ENCODE measurements at regions not wholly inside any gene's neighbourhood (a gene's known extent, or its start where the extent isn't known, plus 50 kb on each side); places are given as distances from the start of the nearest gene placed in this dataset.
"Not testable (repeated sequence)": the region's sequence is repeated elsewhere in the genome, so short reads cannot be mapped to it uniquely, and the experiment has no call there.

DNA sequence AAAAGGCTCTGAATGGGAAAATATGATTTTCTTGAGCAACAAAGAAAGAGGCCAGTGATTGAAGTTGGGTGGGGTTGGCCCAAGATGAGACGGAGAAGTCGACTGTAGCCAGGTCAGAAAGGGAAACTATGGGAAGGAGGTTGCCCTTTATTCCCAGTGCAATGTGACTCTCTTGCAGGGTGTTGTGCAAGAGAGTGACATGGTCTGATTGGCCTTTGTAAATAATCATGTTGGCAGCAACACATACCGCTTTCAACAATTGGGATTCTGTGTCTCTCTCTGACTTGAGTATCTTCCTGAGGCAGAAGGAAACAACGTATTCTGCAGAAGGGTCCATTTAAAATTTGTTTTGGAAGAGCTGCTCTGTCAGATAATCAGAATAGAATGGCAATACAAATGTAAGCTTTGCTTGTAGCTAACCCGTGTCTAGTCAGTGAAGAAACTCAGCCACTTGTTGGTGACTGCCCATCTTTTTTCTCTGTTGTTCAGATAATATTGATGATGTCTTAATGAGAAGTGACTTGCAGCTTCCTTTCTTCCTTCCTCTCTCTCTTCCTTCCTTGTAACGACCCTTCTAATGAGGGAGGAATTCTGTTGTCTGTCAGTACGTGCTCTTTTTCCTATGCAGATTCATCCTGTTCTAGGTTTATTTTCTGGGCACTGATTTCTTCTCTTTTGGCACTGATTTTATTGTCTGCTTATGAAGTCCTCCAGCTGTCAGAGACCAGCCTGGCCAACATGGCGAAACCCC, 311.0 kb upstream of the FAM98A start:
- DNase-seq, result no peak

DNA sequence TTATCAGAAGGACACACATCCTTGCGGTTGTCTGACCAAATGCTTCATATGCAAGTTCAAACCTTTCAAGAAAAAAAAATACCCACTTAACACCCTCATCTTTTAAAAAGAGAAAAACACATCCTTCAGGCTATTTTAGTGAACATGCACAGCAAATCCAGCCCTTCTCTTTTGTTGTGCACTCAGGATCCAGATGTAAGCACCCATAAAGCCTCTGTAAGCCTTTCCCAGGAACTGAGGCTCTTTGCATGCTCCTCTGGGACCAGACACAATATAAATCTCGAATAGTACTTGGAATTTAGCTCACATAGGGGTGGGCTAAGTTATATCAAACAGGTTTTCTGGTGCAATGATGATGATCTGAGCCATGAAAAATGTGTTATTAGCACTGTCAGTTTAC, 308.8 kb upstream of the FAM98A start:
- no peak for DNase-seq

DNA sequence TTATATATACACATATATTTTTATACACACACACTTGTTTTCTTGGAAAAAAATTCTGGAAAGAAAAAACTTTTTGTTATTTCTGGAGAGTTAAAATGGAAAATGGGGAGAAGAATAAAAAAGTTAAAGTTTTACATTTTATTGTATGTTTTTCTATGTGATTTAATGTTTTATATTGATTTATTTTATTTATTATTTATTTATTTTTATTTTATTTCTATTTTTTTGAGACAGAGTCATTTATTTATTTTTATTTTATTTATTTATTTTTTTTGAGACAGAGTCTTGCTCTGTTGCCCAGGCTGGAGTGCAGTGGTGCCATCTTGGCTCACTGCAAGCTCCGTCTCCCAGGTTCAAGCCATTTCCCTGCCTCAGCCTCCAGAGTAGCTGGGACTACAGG, 307.0 kb upstream of the FAM98A start:
- not testable (repeated sequence) for DNase-seq

DNA sequence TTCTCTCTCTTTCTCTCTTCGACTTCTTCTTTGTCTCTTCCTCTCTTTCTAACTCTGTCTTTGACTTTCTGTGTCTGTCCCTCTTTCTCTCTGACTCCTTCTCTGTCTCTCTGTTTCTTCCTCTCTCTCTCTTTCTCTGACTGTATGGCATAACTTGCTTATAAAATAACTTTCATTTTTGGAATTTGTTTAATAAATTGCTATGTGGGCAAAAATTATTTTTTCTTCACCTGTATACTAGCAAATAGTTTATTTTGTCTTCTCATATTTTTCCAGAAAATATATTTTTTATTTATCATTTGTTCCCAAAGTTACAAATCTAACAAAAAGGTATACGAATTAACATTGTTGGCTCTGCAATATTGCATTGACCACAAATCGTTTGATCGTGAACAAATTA, 305.7 kb upstream of the FAM98A start:
- DNase-seq, result no peak

DNA sequence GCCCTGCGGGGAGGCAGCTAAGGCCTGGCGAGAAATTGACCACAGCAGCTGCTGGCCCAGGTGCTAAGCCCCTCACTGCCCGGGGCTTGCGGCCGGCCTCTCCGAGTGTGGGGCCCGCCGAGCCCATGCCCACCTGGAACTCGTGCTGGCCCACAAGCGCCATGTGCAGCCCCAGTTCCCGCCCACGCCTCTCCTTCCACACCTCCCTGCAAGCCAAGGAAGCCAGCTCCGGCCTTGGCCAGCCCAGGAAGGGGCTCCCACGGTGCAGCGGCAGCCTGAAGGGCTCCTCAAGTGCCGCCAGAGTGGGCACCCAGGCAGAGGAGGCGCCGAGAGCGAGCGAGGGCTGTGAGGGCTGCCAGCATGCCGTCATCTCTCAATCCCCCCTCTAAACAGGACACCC, 304.6 kb upstream of the FAM98A start:
- DNase-seq, result no peak

DNA sequence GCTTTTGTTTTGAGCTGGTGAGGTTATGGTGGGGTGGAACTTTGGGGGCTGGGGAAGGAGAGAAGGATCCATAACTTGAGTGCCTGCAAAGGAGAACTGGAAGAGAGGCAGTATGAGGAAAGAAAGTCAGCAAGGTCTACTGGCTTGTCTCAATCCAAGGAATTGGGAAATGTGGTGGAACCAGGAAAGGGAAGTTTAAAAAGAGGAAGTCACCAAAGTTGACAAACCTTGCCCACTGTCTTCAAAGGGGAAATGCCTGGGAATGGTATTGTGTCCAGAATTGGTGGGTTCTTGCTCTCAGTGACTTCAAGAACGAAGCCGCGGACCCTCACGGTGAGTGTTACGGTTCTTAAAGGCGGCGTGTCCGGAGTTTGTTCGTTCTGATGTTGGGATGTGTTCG, 304.1 kb upstream of the FAM98A start:
- DNase-seq, result no peak

DNA sequence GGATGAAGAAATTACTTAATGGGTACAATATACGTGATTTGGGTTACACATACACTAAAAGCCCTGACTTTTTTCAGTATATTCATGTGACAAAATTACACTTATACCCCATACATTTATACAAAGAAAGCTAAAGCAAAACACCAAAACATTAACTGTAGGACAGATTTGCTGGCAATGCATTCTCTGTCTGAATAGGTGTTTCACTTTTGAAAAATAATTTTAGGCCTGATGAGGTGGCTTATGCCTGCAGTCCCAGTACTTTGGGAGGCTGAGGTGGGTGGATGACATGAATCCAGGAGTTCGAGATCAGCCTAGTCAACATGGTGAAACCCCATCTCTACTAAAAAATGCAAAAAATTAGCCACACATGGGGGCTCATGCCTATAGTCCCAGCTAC, 301.5 kb upstream of the FAM98A start:
- no peak for DNase-seq

DNA sequence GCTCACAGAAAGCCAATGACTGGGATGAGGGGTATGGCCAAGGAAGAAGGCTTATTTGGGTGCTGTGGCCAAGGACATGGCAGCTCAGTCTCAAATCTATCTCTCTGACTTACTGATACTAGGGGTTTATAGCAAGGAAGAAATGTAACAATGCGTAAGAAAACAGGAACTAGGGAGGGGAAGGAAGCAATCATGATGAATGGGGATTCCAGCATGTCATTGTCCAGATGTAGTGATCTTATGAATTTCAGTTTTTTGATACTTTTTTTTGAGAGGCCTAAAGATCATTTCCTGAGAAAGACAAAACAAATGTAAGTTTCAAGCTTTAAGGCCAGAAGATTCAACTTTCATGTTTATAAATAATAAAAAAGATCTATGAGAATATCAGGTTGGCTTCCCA, 298.6 kb upstream of the FAM98A start:
- no peak for DNase-seq

DNA sequence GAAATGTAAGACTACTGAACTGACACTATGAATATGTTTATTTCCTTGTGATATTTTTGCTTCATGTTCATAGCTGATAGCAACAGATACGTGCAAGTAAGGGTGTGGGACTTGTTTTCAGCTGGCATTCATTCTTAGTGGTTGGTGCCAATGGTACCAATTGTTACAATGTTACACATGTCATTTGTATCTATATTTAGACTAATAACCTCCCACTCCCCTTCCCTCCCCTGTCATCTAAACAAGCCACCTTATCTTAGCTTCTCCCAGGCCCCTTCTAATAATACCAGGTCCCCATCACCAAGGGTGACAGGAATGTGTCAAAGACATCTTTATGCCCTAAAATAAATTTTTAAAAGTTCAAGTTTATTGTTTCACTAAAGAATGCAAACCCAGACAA, 294.7 kb upstream of the FAM98A start:
- no peak for DNase-seq

DNA sequence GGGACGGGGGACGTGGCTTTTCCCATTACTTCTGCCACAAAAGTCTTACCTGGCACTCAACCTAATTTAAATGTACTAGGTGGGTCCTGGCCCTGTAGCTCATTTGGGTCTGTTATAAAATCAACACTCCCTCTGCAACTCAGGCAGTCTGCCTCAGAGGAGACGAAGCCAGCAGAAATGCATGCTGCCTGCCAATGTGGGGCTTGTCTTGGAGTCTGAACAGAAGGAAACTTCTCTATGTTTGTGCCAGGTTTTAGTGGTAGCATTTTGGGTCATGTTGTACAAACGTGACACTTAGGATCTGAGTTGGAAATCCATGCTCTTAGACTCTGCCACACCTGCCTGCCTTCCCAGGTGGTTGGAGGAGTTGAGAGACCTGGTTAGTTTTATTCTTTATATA, 292.5 kb upstream of the FAM98A start:
- no peak for DNase-seq

DNA sequence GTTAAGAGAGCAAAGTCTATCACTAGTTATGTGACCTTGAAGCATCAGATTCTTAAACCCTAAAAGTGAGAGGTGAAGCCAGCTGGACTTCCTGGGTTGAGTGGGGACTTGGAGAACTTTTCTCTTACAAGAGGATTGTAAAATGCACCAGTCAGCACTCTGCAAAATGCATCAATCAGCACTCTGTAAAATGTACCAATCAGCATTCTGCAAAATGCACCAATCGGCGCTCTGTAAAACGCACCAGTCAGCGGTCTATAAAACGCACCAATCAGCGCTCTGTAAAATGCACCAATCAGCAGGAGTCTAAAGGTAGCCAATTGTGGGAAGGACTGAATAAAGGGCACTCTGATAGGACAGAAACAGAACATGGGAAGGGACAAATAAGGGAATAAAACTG, 291.6 kb upstream of the FAM98A start:
- no peak for DNase-seq

DNA sequence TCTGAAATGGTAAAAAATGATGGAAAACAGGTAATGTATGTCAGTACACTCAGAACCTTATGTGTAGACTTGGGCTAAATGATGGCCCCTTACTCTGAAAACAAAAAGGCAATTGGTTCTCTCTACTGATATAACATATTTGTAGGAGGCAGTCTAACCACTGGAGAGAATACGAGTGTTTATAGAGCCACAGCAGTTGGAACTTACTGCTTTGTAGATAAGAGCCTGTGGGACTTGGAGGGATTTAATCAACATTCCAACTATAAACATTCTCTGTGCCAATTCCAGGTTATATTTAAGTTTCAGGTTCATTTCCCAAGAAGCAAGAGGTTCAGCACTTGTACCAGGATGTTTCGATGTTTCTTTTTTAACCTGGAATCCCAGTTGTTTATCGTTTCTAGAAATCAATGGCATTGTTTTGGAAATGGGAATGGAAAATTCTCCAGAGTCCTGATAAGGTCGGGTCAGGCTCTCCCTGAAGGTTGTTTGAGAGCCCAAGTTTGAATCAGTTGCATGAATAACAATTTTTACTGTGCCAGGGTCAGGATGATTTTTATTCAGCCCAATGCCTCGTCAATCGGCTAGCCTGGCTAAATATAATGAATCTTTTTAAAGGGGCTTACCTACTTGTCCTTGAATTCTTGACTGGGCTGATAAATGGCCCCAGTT, 278.4 kb upstream of the FAM98A start:
- no peak for DNase-seq

DNA sequence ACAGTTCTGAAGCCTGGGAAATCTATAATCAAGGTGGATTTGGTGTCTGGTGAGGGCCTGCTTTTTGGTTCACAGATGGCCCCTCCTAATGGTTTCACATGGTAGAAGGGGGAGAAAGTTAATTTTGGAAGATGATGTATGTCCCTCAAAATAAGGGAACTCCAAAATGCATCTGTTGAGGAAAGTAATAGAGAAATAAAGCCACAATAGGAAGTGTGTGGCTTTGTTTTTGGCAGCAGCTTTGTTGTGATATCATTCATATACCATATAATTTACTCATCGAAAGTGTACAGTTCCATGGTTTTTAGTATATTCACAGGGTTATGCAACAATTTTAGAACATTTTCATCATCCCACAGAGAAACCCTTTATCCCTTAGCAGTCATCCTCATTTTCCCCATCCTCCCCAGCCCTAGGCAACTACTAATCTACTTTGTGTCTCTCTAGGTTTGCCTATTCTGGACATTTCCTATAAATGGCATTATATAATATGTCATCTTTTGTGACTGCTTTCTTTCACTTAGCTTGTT, 274.0 kb upstream of the FAM98A start:
- no peak for DNase-seq

DNA sequence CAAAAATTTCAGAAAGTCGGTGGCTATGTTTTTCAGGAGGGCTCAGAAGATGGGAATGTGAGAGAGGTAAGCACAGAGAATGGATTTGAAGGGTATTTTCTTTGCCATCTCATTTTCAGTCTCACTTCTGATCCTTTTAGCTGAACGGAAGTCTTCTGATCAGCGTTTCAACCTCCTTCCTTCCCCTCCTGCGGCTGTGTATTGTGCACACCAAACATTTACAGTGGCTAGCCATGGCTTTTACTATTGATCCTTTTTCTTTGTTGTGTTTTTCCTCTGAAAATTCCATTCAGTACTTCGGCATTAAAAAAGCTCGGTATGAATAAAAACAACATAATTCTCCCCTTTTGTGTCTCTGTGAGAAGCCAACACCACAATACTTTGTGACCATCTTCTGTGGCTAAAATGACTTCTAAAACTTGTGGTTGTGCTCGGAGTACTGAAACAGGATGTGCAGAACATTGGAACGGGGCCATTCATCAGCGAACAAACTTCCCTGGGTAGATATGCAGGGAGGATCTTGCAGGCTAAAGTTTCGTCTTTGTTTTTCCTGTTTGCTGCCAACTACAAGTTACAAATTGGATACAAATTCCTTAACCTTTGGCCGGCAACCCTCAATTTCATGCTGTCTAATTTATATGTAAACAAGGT, 260.8 kb upstream of the FAM98A start:
- no peak for DNase-seq

DNA sequence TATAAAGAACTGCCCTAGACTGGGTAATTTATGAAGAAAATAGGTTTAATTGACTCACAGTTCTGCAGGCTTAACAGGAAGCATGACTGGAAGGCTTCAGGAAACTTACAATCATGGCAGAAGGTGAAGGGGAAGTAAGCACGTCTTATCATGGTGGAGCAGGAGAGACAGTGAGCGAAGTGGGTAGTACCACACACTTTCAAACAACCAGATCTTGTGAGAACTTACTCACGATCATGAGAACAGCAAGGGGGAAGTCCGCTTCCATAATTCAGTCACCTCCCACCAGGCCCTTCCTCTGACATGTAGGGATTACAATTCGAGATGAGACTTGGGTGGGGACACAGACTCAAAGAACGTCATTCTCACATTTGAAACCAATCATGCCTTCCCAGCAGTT, 260.1 kb upstream of the FAM98A start:
- no peak for DNase-seq

DNA sequence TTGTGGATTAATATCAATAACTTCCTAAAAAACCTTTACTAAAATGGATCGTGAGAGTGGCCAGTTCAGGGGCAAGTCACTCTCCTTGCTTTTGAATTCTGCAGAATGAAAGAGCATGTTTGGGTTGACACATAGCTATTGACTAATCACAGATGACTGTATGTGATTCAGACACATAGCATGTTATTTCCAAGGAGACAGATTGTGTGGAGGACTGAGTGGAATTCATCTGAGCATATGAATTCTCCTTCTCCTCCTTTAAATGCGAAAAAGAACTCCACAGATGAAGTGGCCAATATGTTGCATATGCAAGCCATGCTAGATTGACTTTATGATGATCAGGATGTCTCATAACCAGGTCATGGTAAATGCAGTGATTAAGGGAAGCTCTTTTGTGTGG, 249.4 kb upstream of the FAM98A start:
- DNase-seq, result peak; percentile 22

DNA sequence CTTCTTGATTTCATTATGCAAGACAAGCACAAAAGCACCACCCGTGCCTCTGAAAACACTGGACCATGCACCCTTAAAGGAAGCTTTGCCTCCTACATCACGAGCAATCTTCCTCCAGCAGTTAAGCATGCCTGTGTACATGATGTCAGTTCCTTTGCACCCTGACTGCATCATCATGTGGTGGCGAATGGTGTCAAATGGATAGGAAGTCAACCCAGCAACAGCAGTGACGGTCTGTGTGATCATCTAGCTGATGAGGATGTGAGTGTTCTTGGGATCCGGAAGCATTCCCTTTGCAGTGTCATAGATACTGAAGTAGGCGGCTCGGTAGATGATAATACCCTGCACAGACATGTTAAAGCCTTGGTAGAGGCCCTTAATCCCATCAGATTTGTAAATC, 240.7 kb upstream of the FAM98A start:
- no peak for DNase-seq

DNA sequence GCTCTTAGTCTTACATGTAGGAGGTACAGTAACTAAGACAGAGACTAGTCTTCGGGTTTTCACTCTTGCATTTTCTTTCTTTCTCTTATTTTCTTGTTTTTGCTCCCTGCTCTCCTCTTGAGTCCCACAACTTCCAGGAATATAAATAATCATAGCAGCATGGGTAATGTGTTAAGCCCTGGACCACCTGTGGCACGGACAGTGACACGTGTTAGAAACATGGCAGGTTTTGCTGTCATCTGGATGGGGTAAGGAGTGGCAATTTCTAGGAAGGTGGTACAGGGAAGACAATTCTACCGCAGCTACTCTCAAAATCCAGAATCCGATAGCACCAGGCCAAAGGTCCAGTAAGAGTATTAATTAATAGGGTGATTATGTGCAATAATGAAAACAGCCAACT, 237.5 kb upstream of the FAM98A start:
- no peak for DNase-seq

DNA sequence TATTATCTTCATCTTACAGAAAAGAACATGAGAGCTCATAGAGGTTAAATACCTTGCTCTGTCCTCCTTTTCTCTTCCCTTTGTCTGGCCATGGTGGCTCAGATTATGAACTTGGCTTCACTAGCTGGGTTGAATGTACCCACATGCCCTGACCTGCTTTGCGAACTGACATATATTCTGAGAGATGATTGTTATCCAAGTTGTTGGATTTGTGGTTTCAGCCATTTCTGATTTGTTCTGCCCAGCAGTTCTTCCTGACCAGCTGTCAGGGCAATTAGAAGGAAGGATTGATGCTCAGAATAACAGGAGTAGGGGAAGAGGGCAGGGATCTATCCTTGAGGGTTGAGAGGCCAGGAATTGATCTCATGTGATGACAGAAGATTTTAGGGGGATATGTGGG, 236.8 kb upstream of the FAM98A start:
- DNase-seq, result no peak

DNA sequence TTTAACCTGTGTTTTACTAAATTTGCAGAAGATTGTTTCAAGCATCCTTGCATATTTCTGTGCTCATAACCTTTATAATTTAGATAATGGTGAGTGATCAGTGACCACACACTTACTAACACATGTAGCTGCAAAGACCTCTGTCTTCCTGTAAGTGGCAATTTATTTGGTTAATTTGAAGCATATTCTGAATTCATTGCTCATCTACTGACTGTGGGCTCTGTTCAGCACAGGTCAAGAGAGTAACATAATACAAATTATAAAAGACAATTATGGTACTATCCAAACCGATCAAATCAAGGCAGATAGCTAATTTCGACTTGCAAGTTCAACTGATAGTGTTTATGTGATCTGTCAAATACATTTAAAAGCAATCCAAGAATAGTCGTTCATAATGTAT, 223.9 kb upstream of the FAM98A start:
- no peak for DNase-seq

DNA sequence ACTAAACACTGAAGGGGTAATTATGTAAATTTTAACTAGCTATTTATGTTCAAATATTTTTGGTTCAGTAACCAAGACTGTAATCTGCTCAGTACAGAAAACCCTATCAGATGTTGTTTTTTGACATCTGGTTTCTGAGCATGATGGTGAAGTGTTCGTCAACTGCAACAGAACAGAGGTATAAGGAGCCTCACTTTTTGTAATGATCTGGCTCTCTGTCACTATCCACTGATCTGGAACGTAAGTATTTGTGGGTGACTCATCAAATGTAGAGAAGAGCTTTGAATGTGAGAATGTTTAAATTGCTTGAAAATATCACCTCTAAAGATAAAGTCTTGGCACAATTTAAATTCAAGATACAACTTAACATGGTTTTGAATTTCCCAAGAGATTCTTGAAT, 213.6 kb upstream of the FAM98A start:
- no peak for DNase-seq

DNA sequence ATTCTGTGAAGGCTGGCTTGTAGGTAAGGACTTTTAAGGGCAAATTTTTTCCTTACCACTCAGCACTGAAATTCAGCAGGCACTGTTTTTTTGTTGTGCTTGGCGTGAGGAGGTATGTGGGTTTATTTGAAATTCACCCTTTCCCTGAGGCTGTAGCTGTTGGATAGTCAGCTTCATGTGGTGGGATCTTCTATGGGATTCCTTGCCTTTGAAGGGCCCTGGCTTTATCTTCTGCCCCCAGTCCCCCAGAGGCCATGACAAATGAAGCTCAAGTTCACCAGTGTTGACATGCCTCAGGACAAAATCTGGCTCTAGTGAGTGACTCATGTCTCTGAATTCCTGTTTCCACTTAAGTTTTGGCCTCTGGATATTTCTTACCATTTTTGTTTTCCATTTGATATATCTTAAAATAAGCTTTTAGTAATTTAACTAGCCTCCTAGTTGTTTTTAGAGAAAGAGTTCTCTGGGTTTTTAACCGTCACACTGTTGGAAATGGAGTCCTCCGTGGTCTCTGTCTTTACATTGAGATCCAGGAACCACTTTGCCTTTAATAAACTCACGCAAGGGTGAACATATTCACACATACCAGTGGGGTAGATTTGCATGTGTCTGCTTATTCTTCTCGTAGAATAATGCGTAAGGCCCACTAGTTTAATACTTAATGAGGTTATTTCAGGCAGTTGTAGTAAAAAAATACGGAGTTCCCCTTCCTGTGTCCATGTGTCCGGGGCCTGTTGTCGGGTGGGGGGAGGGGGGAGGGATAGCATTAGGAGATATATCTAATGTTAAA, 211.1 kb upstream of the FAM98A start:
- peak; percentile 81 for DNase-seq

DNA sequence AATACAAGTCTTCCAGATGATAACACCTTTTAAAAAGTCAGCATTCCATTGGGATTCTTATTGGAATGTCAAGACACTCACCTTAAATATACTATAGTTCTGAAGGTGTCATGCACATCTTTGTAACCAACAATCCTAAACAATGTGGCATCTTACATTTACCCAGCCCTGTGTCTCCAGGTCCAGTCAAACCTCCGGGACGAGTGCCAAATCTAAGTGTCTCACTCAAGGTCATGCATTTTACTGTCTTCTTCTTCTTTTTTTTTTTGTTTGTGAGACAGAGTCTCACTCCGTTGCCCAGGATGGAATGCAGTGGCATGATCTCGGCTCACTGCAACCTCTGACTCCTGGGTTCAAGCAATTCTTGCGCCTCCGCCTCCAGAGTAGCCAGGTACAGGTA, 206.9 kb upstream of the FAM98A start:
- peak; percentile 50 for DNase-seq

Measured in T1000 (cell line).